ENCODE measurements at regions not wholly inside any gene's neighbourhood (a gene's known extent, or its start where the extent isn't known, plus 50 kb on each side); places are given as distances from the start of the nearest gene placed in this dataset.

GRCh38 chr2:2842466-2842865, 511.4 kb upstream of the MYT1L start:
- no peak for DNase-seq

DNA sequence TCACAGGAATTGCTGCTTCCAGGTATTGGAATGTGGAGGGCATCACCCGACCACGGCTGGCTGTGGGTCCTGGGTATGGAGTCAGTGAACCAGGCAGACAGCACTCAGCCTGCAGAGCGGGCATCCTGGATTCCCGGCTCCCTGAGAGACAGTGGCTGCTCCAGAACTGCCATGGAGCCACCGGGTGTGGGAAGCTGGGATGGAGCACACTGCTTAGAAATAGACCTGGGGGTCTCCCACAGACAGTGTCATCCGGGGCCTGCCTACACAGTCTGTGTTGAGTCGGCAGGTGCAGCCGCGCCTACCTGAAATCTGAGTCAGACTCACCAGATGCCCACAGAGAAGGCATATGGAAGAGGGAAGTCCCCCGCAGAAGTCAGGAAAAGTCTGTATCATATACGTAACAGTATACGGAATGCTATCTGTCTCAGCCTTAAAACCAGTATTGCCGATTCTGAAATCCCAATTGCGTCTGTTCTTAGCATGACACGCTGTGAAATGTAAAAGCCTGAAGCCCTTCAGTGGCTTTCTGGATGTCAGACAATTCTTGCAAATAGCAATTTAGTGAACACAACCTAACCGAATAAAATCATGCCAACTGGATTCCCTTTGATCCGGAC, 509.7 kb upstream of the MYT1L start:
- no peak for DNase-seq

DNA sequence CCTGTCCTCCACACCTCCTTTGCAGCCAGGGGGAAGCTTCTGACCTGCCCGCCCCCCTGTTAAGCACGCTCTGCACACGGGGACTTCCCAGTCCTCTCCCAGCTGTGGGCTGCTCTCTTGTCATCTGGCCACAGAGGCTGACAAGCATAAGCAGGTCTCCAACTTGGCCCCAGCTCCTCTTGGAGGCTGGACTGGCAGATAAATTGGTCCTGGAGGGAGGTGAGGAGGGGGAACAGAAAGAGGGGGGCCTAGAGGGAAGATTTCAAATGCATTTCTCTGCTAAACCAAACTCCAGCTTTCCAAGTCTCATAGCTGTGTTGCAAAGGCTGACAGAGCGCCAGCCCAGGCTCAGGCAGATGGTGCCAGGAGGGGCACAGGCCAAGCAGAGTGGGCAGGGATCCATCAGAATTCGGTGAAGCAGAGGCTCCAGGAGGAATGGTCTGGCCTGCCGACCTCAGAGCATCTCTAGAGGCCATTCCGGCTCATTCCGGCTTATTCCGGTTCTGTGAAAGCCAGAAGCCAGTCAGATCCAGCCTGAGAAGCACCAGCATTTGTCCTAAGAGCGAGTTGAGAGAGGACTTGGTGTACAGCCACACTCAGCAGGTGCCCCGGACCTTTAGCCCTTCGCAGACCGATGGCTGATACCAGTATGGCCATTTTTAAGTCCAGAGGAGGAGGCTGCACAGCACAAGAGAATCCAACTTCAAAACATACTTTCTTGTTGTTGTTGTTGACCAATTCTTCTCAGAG, 508.9 kb upstream of the MYT1L start:
- DNase-seq, result no peak

DNA sequence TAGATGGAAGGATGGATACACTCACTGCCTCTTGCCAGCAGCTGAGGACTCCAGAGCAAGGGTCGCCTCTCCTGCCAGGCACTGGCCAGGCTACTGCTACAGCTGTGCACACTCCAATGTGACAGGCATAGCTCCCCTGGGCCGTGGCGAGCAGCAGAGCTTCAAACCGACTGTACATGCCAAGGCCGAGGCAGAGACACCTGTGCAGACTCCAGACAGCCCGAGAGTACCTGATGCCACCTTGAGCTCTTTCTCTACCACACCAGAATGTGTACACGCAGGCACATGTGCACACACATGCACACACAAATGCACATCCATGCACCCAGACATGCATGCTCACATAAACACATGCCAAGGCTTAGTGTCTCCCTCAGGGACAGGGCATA, 508.3 kb upstream of the MYT1L start:
- DNase-seq, result no peak

GRCh38 chr2:2838548-2838845, 507.4 kb upstream of the MYT1L start:
- DNase-seq, result no peak

GRCh38 chr2:2837746-2838547, 506.9 kb upstream of the MYT1L start:
- no peak for DNase-seq

- no peak for DNase-seq
Measured at GRCh38 chr2:2836343-2837070, 505.4 kb upstream of the MYT1L start.

- DNase-seq, result no peak
Measured at GRCh38 chr2:2834516-2835254, 503.6 kb upstream of the MYT1L start.

DNA sequence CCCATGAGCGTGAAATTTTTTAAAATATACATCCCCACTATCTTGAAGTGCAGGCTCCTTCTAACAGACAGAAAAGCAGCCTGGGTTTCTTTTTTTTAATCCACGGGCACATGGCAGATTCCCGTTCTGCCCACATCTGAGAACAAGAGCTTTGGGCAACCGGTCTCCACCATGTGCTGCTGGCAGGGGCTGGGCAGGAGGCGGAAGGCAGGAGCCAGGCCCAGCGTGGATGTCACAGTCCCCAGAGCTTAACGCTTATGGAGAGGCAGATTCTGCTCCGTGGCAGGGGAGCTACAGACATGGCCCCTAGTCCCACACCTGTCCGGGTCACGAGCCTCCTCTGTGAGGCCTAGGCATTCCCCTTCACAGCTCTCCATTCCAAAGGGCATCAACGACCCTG, 503.0 kb upstream of the MYT1L start:
- DNase-seq, result no peak

- DNase-seq, result no peak
Measured at GRCh38 chr2:2832657-2833056, 501.6 kb upstream of the MYT1L start.

- no peak for DNase-seq
Measured at GRCh38 chr2:2831633-2832032, 500.6 kb upstream of the MYT1L start.

GRCh38 chr2:2830576-2830975, 499.5 kb upstream of the MYT1L start:
- DNase-seq, result no peak

- no peak for DNase-seq
Measured at GRCh38 chr2:2828774-2829368, 497.8 kb upstream of the MYT1L start.

- no peak for DNase-seq
Measured at GRCh38 chr2:2827761-2828221, 496.7 kb upstream of the MYT1L start.

DNA sequence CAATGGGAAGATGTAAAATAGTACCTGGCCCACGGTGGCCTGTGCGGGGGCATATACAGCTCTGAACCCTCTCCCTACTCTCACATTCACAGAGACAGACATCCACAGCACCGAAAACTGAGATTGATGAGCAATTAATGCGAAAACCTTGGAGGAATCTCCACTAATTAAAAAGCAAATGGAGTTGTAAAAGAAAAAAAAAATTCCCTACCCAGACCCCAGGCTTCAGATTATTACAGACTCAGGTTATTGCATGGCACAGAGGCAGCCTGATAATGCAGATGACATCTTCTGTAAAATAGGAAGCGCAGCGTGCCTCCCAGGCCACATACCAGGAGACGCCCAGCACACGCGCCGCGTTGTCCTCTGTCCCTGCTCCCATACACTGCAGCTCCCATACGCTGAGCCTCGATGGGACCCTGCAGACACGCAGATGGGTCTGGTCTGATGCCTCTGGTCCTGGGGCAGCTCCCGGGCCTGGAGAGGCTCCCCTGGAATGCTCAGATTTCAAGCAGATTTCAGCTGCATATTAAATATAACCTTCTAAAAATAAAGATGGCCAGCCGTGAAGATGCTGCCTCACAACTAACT, 496.1 kb upstream of the MYT1L start:
- no peak for DNase-seq

DNA sequence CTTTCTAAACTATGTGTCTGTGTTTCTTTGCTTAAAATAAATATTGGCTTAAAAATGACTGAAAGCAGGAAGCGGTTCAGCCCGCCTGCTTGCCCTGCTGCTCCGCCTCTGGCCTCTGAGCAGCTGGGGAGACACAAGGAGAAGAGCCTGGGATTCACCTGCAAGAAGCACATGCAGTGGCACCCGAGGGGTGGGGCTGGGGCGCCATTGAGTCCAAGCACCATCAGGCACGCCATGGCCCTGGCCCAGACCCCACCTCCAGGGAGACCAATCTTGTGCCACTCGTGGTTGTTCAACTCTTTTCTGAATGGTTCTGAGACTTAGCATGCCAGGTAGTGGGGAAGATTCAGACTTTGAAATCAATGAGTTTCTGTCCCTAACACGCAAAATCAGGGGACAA, 495.5 kb upstream of the MYT1L start:
- no peak for DNase-seq

- no peak for DNase-seq
Measured at GRCh38 chr2:2826209-2826551, 495.1 kb upstream of the MYT1L start.

DNA sequence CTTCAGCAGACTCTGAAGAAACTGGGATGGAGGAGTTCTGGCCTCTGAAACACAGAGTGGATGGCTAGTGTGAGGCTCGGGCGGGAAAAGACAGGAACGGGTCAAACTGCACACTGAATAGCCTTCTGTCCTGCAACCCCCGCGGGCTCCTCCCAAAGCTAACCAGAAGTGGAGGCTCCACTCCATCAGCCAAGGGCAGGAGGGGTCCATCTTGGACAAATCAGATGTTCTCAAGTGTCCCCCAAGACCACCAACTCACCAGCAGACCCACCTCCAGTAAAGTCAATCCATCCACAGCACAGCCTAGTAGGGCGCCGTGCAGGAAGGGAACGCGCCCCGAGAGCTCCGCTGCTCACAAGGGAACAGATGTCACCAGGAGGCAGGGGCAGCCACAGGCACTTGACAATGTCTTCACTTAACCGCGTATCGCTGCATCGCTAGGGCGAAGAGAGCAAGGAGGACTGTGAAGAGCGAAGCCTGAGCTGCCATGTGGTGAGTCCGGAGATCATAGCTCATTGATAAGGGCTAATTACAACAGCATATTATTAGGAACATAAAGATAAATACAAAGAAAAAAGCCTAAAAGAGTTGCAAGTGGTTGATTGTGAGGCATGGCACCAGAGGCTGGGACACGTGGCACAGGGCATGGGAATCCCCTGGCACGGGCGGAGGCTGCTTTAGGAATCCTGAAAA, 494.6 kb upstream of the MYT1L start:
- no peak for DNase-seq

DNA sequence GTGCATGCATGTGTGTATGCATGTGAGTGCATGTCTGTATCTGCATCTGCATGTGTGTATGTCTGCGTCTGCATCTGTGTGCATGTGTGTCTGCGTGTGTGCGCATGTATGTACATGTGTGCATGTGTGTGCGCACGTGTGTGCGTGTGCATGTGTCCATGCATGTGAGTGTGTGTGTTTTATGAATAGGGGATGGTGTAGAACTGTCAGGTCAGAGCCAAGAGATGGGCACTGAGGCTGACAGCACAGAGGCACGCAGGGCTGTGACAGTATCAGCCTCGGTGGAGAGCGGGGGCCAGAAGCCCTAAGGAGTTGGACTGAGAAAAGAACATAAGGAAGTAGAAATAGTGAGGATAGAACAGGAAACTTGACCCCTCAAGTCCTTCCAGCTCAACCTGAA, 494.0 kb upstream of the MYT1L start:
- no peak for DNase-seq

DNA sequence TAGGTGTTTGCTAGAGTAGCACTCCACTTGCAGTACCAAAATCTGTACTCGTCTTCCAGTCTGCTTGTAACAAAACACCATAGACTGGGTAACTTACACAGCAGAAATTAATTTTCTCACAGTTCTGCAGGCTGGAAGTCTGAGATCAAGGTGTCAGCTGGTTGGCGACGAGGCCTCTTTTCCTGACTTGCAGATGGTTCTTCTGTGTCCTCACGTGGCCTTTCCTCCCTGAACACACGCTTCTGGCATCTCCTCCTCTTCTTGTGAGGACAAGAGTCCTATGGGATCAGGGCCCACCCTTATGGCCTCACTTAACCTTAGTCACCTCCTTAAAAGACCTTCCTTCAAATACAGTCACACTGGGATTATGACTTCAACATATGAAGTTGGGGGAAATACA, 493.5 kb upstream of the MYT1L start:
- no peak for DNase-seq

GRCh38 chr2:2823061-2823753, 492.1 kb upstream of the MYT1L start:
- DNase-seq, result no peak

Measured in CD4-positive, alpha-beta T cell treated with Interleukin-12 subunit alpha and Interleukin-12 subunit beta, for 1 hour (primary cell).